IPS DF 4.7 (cell line): ENCODE measurements at regions not wholly inside any gene's neighbourhood (a gene's known extent, or its start where the extent isn't known, plus 50 kb on each side); places are given as distances from the start of the nearest gene placed in this dataset.
A peak's percentile ranks its signal among the peaks of the same experiment; 100 is the strongest.

ENCODE experiments used
- DNase-seq: peaks from one replicate; pipeline ENCODE4 v3.0.0-alpha.2; 2013; ENCODE audit warnings: low spot score; ENCODE audit errors: extremely low read depth

DNA sequence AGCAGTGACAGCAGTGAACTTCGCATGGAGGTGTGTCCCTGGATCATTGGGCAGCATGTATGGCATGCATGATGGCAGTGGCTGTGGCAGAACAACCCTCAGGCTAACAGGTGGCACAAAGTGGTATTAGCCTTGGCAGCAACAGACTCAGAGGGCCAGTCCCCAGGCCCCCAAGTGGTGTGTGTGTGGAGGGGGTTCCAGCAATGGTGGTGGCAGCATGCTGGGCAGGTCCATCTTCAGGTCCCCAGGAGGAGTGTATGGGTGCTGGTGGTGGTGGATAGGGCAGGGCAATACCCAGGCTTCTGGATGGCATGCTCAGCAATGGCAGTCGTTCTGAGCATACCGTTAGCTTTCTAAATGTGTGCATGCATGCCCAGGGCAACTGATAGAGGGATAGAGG is 923.7 kb downstream of the PDHA2 start:
- DNase-seq, result no peak

DNA sequence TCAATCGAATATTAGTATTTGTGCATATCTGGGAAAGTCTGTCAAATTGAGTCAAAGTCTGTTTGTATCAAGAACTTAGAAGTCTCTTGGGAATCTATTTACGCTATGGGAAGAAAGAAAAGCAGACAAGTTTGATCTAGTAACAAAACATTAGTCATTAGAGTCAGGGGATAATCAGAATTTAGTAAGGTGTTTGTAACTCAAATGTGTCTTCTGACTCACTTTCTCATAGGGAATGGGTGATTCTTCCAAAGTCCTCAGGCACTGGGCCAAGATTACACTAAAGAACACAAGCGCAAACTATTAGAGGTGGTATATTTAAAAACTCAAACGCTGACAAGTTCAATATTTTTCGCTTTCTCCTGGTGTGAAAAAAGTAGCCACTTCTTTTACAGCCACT is 926.5 kb downstream of the PDHA2 start:
- DNase-seq, result no peak

- no peak for DNase-seq
Measured at GRCh38 chr4:96767815-96768480, 928.1 kb downstream of the PDHA2 start.

DNA sequence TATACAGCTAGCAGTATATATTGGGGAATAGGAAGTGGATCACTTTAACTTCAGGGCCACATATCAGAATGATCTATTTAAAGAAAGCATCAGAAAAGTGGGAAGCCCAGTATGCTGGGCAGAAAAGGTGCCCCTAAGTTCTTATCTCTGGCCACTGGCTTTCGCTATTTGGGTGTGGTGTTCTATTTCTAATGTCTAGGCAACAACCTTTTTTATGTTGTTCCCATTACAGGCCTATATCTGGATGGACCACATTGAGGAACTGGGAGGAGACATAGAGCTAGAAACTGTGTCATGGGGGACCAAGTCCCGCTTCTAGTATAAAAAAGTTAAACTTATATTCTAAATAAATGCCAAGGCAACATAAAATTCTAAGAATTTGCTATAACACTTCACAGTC is 935.6 kb downstream of the PDHA2 start:
- DNase-seq, result no peak

DNA sequence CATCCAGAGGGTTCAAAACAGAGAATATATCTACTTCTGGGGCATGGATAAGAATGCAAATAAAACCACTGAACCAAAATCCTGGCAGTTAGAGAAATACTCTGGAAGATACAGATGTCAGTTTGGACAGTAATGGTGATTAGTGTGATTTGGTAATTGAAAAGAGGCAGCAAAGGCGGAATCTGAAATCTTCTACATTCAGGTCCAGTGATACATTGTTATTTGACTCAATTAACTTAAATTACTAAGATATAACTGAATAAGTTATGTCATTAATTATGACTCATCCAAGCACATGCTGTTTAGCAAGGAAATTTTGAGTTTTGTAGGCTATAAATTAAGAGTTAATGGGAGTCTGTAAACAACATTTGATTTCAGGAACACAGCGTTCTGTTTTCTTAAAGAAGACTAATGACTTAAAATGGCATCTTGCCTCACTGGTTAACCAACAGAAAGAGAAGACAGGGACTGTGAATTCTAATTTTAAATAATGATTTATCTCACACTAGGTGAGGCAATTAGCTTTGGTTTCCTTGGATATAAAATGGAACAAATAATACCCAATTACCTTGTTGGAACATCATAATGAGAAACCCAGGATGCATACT is 937.1 kb downstream of the PDHA2 start:
- no peak for DNase-seq

DNA sequence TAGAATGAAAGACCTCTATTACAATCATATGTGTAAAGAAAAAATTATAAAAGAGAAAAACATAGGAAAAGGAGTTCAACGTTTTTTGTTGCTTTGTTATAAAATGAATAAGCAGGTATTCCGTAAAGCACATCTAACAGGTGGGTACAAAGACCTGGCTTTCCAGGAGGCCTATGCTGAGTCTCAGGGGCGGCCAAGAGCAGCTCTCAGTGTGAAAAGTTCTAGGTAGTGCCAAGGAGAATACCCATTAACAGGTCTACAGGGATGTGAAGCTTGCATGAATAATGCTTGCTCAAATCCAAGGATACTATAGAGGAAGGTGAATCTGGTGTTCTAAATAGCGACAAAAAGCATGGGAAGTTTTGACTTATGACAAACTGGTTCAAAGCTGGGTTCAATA is 944.4 kb downstream of the PDHA2 start:
- DNase-seq, result no peak

GRCh38 chr4:96786306-96786705 is 946.4 kb downstream of the PDHA2 start:
- DNase-seq, result no peak

DNA sequence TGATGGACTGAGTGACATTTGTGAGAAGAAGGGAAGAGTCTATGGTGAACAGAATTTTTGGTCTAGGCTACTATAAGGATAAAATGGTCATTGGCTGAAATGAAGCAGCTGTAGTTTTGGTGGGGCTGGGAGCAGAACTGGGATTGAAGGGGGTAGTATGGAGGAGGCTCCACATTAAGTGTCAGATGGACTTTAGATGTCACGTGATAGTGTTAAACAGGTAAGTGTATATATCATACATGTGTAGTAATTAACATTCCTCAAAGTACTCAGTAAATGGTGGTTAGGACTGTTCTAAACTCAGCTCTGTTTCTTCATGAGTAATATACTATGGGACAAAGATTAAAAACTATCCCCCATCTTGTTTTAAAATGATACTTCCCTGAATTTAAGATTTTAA is 947.9 kb downstream of the PDHA2 start:
- no peak for DNase-seq

DNA sequence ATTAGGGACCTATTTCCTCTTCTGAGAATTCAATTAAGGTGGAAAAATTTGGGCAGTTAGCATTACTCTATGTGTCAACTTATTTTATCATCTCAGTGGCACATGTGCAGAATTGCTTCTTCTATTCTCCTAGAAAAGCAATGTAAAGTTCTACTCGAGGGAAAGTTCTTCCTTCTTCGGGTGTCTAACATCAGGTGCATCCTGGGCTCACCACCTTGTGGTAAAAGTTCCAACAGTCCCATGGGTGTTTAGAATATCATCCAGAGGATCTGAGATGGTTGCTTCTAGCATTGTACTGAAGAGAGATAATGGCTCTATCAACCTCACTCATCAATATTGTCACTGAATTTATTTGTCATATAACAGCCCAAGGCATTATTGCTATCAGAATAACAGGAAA is 969.7 kb downstream of the PDHA2 start:
- DNase-seq, result no peak

GRCh38 chr4:96827086-96827485 is 987.2 kb downstream of the PDHA2 start:
- no peak for DNase-seq

GRCh38 chr4:96833831-96834230 is 993.9 kb downstream of the PDHA2 start:
- no peak for DNase-seq

DNA sequence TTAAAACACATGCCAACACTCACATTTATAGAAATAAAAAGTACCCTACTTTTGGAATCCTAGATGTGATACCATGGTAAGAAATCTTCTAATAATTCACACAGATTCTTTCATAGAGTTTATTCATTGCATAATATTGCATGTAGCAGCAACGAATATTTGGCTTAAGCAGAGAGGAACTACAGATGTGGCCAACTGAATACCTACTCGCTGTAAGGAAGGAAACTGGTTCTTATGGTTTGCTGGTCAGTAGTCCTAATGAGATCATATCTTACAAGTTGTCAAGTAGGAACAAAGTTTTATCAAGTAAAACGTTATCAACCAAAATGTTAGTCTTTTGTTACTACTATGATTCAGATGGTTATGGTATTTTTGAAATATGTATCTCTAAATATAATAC is 996.1 kb downstream of the PDHA2 start:
- no peak for DNase-seq

DNA sequence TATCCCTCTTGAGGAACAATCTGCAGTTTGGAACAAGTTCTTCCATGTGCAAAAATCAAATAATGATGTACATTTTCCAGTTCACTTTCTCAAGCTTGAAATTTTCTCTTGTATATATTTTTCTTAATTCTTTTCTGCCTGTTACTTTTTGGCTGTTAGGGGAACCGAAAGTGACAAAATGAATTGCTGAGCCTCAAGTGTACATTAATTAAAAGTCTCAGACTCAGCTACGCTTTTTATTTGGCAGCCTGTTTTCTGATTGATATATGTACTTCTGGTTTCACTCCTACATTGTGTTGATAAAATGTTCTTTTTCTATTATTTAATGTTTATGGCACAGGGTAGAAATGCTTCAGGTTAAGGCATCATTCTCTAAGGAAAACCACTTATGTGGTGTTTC is 999.5 kb downstream of the PDHA2 start:
- DNase-seq, result no peak

- DNase-seq, result no peak
Measured at GRCh38 chr4:96841801-96842200, 1001.9 kb downstream of the PDHA2 start.

GRCh38 chr4:96844858-96845490 is 1005.1 kb downstream of the PDHA2 start:
- no peak for DNase-seq

GRCh38 chr4:96845819-96846218 is 1005.9 kb downstream of the PDHA2 start:
- DNase-seq, result no peak

DNA sequence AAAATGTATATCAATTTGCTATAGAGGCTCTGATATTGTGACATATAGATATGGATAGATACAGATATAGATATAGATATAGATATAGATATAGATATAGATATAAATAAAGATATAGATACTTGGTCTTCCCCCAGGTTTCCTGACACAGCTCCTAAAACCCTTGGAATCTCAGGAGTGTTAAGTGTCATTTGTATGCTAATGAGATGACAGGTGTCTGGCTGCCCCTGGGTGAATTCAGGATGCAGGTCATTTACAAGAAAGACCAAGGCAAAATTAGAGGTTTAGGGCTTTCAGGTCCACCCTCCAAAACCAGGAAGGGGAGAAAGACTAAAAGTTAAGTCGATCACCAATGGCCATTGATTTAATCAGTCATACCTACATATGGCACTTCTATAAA is 1034.8 kb downstream of the PDHA2 start:
- peak; percentile 14 for DNase-seq

GRCh38 chr4:96879527-96879926 is 1039.6 kb downstream of the PDHA2 start:
- DNase-seq, result no peak

- DNase-seq, result no peak
Measured at GRCh38 chr4:96887857-96888256, 1048.0 kb downstream of the PDHA2 start.

- no peak for DNase-seq
Measured at GRCh38 chr4:96894621-96895020, 1054.7 kb downstream of the PDHA2 start.

DNA sequence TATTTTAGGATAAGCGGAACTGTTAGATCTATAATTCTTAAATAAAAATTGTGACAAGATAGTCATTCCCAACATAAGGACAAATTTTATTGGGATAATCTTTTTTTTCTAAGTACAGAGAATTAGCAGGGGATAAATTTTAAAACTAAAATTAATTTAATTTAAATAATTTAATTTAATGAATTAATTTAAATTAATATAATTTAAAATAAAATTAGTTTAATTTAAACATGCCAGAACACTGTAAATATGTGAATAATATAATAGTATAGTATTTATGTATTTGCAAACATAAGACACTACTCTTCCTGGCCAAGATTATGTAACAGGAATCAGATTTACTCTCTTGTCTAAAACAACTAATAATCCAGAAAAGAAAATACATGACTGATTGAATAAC is 1055.9 kb downstream of the PDHA2 start:
- no peak for DNase-seq

- no peak for DNase-seq
Measured at GRCh38 chr4:96912716-96913115, 1072.8 kb downstream of the PDHA2 start.

- DNase-seq, result no peak
Measured at GRCh38 chr4:96913441-96914080, 1073.7 kb downstream of the PDHA2 start.
